CD4-positive, alpha-beta T cell treated with Interleukin-6 at 100 ng/mL for 8 hours (primary cell): ENCODE measurements at regions not wholly inside any gene's neighbourhood (a gene's known extent, or its start where the extent isn't known, plus 50 kb on each side); places are given as distances from the start of the nearest gene placed in this dataset.

Source experiments
- DNase-seq: peaks from one replicate; pipeline ENCODE4 v3.0.0-alpha.2; 2020; ENCODE audit warnings: mixed read lengths, low spot score

- DNase-seq = no peak
Measured at GRCh38 chr4:184528713-184529112, 54.4 kb upstream of the IRF2 start.

GRCh38 chr4:184528051-184528450, 53.7 kb upstream of the IRF2 start:
- no peak for DNase-seq

GRCh38 chr4:184526228-184526627, 51.9 kb upstream of the IRF2 start:
- DNase-seq = no peak
